Osteoblast (primary cell): ENCODE measurements at regions not wholly inside any gene's neighbourhood (a gene's known extent, or its start where the extent isn't known, plus 50 kb on each side); places are given as distances from the start of the nearest gene placed in this dataset.
A peak's percentile ranks its signal among the peaks of the same experiment; 100 is the strongest.

Source experiments
- DNase-seq: peaks from one replicate; pipeline ENCODE4 v3.0.0; 2011; ENCODE audit warnings: low spot score, mixed read lengths; ENCODE audit not compliant: insufficient read length; ENCODE audit errors: missing footprints
- H2AFZ ChIP-seq: 2 replicates; pipeline ENCODE4 v1.6.0; 2011; ENCODE audit warnings: mild to moderate bottlenecking, low read length
- H3K27ac ChIP-seq: 2 replicates; pipeline ENCODE4 v1.5.1; 2011; ENCODE audit warnings: mild to moderate bottlenecking, low read depth, low read length, moderate library complexity
- H3K27me3 ChIP-seq: 2 replicates; pipeline ENCODE4 v1.6.0; 2012; ENCODE audit warnings: mild to moderate bottlenecking, control low read depth, inconsistent platforms, low read length, moderate library complexity; ENCODE audit not compliant: insufficient read depth
- H3K36me3 ChIP-seq: 2 replicates; pipeline ENCODE4 v1.5.1; 2011; ENCODE audit warnings: mild to moderate bottlenecking, low read length, control low read depth, moderate library complexity; ENCODE audit not compliant: insufficient read depth
- H3K4me1 ChIP-seq: 2 replicates; pipeline ENCODE4 v1.5.1; 2011; ENCODE audit warnings: mild to moderate bottlenecking, low read length, control low read depth, moderate library complexity; ENCODE audit not compliant: insufficient read depth
- H3K4me2 ChIP-seq: 2 replicates; pipeline ENCODE4 v1.6.0; 2011; ENCODE audit warnings: mild to moderate bottlenecking, low read length; ENCODE audit not compliant: insufficient read depth
- H3K4me3 ChIP-seq: fragments of 200-600 bp; sonication (generic); 3 replicates; pipeline ENCODE4 v1.5.1; 2012; ENCODE audit warnings: mild to moderate bottlenecking, low read length, inconsistent platforms; ENCODE audit not compliant: insufficient read depth
- H3K79me2 ChIP-seq: 2 replicates; pipeline ENCODE4 v1.6.0; 2012; ENCODE audit warnings: mild to moderate bottlenecking, low read length, control low read depth, inconsistent platforms; ENCODE audit not compliant: insufficient read depth
- H3K9me3 ChIP-seq: 2 replicates; pipeline ENCODE4 v1.5.1; 2011; ENCODE audit warnings: low read depth, low read length, control low read depth
- H4K20me1 ChIP-seq: 2 replicates; pipeline ENCODE4 v1.6.0; 2012; ENCODE audit warnings: mild to moderate bottlenecking, low read length, control low read depth; ENCODE audit not compliant: insufficient read depth
- TF ChIP-seq, protein P1 (sequence below): IDR thresholded peaks from 2 replicates; pipeline ENCODE4 v1.5.1; 2011; ENCODE audit warnings: mild to moderate bottlenecking, low read depth, low read length, moderate library complexity; ENCODE audit errors: extremely low read depth

DNA sequence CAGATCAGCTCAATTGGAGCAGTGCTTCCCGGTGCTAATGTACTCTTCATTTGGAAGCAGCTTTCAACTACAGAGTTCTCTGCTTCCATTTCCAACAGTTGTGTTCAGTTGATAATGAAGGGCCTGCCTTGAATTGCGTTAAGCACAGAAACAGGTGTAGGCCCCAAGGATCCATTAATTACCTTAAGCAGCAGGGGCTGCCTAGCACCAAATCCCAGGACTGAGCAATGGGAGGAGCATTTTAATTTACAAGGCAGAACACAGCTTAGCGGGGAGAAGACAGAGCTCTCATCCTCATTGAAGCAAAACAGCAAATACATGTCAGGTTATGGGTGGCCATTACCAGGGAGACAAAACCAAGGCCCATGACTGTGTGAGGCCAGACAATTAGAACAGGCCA lies 349.6 kb downstream of the TFEC start:
- H3K36me3 ChIP-seq, result no peaks in the 10 kb centered on the region
- no peaks in the 10 kb centered on the region for H3K79me2 ChIP-seq
- TF ChIP-seq, protein P1, sequence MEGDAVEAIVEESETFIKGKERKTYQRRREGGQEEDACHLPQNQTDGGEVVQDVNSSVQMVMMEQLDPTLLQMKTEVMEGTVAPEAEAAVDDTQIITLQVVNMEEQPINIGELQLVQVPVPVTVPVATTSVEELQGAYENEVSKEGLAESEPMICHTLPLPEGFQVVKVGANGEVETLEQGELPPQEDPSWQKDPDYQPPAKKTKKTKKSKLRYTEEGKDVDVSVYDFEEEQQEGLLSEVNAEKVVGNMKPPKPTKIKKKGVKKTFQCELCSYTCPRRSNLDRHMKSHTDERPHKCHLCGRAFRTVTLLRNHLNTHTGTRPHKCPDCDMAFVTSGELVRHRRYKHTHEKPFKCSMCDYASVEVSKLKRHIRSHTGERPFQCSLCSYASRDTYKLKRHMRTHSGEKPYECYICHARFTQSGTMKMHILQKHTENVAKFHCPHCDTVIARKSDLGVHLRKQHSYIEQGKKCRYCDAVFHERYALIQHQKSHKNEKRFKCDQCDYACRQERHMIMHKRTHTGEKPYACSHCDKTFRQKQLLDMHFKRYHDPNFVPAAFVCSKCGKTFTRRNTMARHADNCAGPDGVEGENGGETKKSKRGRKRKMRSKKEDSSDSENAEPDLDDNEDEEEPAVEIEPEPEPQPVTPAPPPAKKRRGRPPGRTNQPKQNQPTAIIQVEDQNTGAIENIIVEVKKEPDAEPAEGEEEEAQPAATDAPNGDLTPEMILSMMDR, result no peak
- H2AFZ ChIP-seq, result no peak overlapping the region
- DNase-seq, result no peak
- no peak overlapping the region for H3K4me2 ChIP-seq
- H3K27ac ChIP-seq, result no peak overlapping the region
- H3K27me3 ChIP-seq, result no peaks in the 10 kb centered on the region
- H4K20me1 ChIP-seq, result no peaks in the 10 kb centered on the region
- no peaks in the 10 kb centered on the region for H3K9me3 ChIP-seq
- H3K4me1 ChIP-seq, result peaks cover 10% of the 10 kb centered on the region
- no peak overlapping the region for H3K4me3 ChIP-seq

DNA sequence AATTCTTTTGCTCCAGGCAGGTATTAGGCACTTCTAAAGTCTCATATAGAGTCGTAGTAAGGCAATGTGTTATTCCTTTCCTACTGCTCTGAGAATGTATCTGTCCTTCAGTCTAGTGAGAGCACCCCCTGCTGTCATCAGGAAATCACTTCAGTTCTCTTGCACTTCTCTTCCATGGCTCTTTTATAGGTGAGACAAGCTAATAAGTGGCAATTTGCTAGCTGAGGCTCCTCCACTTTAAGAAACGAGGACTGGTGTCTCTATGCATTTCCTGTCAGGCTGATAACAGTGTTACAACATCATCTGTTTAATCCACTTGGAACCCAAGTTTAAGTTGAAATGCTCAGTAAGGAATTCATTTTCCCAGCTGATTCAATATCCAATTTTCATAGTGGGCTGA lies 350.6 kb downstream of the TFEC start:
- no peaks in the 10 kb centered on the region for H3K9me3 ChIP-seq

DNA sequence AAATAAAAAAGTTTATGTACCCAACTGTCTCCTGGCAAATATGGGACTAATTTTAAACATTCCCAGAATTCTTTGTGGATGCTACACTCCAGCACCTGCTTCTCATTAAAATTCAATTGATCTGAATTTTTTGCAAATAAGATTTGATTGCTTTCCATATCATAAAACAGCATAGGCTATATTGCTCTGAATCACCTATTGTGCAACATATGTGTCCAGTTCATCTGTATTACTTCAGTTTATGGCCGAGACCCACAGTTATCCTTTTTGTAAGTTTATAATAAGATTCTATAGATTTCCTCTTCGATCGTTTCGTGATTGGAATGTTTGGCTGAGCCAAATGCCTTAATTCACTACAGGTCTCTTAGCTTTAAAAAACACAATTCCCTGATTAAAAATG lies 351.1 kb downstream of the TFEC start:
- no peaks in the 10 kb centered on the region for H3K79me2 ChIP-seq
- peaks cover 10% of the 10 kb centered on the region for H3K4me1 ChIP-seq
- no peaks in the 10 kb centered on the region for H3K9me3 ChIP-seq
- TF ChIP-seq, protein P1, result no peak
- no peak overlapping the region for H3K4me2 ChIP-seq
- H2AFZ ChIP-seq, result no peak overlapping the region
- H3K27me3 ChIP-seq, result no peaks in the 10 kb centered on the region
- H3K27ac ChIP-seq, result no peak overlapping the region
- H4K20me1 ChIP-seq, result no peaks in the 10 kb centered on the region
- DNase-seq, result no peak
- no peaks in the 10 kb centered on the region for H3K36me3 ChIP-seq
- H3K4me3 ChIP-seq, result no peak overlapping the region

More for the DNA sequence above, 350.6 kb downstream of the TFEC start:
- DNase-seq, result no peak
- Histone ChIP-seq H4K20me1 (no peaks in the 10 kb centered on the region), H3K27ac (no peak overlapping the region), H3K79me2 (no peaks in the 10 kb centered on the region), H3K4me2 (no peak overlapping the region), H3K36me3 (no peaks in the 10 kb centered on the region), H3K4me3 (no peak overlapping the region), H3K27me3 (no peaks in the 10 kb centered on the region), H3K4me1 (peaks cover 10% of the 10 kb centered on the region), H2AFZ (no peak overlapping the region)
- TF ChIP-seq, protein P1, result peak; percentile 68

DNA sequence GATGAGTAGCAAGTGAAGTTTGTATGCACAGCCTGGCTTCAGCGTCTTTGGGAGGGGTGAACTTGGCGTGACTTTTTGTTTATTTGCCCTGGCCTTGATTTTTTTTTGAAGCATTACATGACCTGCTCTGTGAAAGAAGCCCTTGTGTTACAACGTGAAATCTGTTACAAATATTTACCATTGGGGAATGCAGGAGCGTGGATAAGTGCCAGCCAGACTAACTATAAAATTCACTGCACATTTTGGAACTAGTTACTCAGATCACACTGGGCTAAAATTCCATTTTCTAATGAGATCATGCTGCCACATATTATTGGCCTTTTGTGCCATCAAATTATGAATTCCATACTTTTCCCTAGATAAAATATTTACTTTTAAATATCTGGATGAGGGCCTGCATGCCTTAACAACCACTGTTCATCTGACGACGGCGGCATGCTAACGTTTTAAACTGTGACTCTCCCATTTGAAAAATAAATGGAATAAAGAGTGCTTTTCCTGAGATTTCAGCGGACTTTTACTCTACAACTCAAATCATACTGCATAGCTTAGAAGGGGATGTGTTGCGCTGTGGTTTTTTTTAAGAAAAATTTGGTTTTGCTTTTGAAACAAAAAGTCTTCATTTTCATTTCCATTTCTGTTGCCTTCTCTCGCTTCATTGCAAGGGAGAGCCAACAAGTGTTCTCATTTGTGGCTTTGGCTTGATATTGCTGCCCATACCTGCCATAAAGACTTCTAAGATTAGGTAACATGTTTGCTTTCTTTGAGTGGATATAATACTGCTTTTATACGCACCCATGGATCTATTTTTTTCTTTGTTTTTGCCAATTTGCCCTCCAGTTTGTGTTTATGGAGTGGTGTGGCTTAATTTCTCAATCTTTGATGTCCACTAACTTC lies 352.2 kb downstream of the TFEC start:
- H4K20me1 ChIP-seq, result no peaks in the 10 kb centered on the region
- TF ChIP-seq, protein P1, result no peak
- peaks cover 10% of the 10 kb centered on the region for H3K4me1 ChIP-seq
- H2AFZ ChIP-seq, result peak overlapping the region; percentile 65
- peak overlapping the region; percentile 9 for H3K4me3 ChIP-seq
- H3K4me2 ChIP-seq, result peak overlapping the region; percentile 71
- no peaks in the 10 kb centered on the region for H3K79me2 ChIP-seq
- no peaks in the 10 kb centered on the region for H3K36me3 ChIP-seq
- peak overlapping the region; percentile 15 for H3K27ac ChIP-seq
- no peaks in the 10 kb centered on the region for H3K27me3 ChIP-seq
- no peak for DNase-seq
- H3K9me3 ChIP-seq, result no peaks in the 10 kb centered on the region
